Keratinocyte (primary cell): ENCODE measurements at regions not wholly inside any gene's neighbourhood (a gene's known extent, or its start where the extent isn't known, plus 50 kb on each side); places are given as distances from the start of the nearest gene placed in this dataset.

Experiments used
- CTCF ChIP-seq, 3 experiments: IDR thresholded peaks in 1 of 3; conservative IDR thresholded peaks in 1 of 3; optimal IDR thresholded peaks in 1 of 3; 2 replicates in 2 of 3; 3 replicates in 1 of 3; pipeline versions ENCODE3 to v1.5.1; 2011; ENCODE audit warnings: low read length in 3 of 3, mild to moderate bottlenecking in 3 of 3, moderate library complexity in 2 of 3, control low read depth in 1 of 3, inconsistent platforms in 1 of 3; ENCODE audit not compliant: insufficient read depth in 2 of 3; ENCODE audit errors: extremely low read depth in 1 of 3
- EZH2 ChIP-seq: IDR thresholded peaks from one replicate; pipeline ENCODE4 v1.6.1; 2012; ENCODE audit warnings: inconsistent platforms, mild to moderate bottlenecking, low read length, moderate library complexity

GRCh38 chr3:152053866-152054265 lies 180.4 kb downstream of the SUCNR1 start:
- TF ChIP-seq CTCF (optimal IDR thresholded peaks at IDR 0.05 in 1 of 3, IDR thresholded peaks at IDR 0.05 in 1 of 3, conservative IDR thresholded peaks at IDR 0.05 in 1 of 3; ENCODE audit: extremely low read depth in 1 of 3, insufficient read depth in 2 of 3, low read length in 3 of 3) (no peak), EZH2 (no peak)
